GM21723 (cell line): ENCODE measurements at regions not wholly inside any gene's neighbourhood (a gene's known extent, or its start where the extent isn't known, plus 50 kb on each side); places are given as distances from the start of the nearest gene placed in this dataset.

Source experiments
- ATAC-seq: cut with Tn5 transposase; IDR thresholded peaks from one replicate; pipeline ENCODE4 v1.9.1; 2021; ENCODE audit warnings: mild to moderate bottlenecking, moderate library complexity; ENCODE audit not compliant: unreplicated experiment

DNA sequence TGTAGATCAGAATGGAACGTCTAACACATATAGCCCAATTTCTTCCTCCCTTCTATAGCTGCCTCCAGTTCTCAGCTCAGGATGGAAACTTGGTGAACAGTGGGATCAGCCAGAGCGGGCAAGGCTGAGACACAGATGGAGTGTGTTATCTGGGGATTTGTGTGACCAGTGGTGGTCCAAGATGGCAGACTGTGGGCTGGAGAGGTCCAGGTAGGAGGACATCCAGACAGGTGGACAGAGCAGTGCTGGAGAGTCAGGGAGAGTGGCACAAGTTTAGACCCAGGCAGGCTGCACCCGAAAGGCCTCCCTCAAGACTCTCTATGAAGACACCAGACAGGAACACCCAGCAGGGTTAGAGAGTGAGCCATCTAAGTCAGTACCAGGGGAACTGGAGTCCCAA is 116.1 kb upstream of the CPSF6 start:
- no peak for ATAC-seq

DNA sequence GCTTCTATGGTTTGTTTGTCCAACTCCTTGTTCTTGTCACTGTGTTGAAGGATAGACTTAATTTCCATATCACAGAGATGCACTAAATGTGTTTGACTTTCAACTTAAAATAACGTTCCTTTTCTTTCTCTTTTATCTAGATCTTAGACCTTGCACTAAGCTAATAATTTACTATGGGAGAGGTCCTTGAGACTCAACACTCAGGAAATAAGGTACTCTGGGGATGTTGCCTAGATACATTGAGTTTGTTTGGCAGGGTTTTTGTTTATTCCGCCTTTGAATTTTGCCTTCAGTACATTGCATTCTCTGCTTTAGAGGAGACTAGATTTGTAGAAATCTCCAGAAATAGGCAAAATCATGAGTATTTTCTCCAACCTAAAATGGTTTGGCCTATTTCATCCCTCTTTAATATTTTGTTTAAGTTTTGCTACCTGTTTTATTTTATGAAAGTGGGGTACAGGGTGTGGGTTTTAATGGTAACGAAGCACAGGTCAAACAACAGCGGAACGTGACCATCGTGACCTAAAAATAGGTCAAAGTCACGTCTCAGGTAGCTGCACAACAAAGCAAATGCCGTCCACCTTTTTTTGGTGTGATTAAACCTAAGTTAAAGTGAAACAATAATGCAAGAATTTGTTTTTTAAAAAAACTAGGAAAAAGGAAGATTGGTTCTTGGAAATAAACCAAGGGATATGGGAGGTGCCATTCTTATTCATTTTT is 115.3 kb upstream of the CPSF6 start:
- no peak for ATAC-seq

DNA sequence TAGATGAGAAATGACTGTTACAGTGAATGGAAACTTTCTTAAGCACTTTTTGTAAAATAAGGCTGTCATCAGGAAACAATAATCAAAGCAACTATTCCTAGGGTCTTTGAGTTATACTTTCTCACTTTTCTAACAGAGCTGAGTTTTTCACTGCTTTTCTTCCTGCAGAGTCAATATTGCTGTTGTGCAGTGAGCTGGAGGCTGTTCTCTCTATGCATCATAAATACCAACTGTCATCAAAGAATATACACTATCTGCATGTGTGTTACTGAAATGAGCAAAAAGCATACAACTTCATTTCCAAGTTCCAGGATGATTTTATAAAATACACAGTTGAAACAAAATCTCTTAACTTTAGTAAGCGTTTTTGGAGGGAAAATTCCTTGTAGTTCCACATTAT is 110.4 kb upstream of the CPSF6 start:
- no peak for ATAC-seq

GRCh38 chr12:69129564-69129963 is 109.8 kb upstream of the CPSF6 start:
- no peak for ATAC-seq

- no peak for ATAC-seq
Measured at GRCh38 chr12:69130064-69130463, 109.3 kb upstream of the CPSF6 start.

- no peak for ATAC-seq
Measured at GRCh38 chr12:69131077-69131476, 108.3 kb upstream of the CPSF6 start.

GRCh38 chr12:69136931-69137613 is 102.3 kb upstream of the CPSF6 start:
- no peak for ATAC-seq

DNA sequence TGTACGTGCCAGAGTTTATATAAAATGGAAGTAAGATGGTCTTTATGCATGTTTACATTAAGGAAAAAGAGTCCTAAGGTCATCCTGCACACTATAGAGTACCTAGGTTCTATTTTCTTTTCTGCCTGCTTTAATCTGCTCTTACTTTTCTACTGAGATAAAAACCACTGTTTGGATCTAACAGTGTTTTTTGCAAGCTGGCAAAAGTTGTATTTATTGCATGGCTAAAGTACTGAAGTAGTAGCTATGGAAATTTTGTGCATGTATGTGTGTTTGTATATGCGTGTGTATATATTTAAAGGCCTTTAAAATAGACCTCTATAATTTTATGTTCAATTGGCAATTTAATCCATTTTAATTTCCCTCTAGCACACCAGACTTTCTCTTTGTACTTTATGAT is 98.3 kb upstream of the CPSF6 start:
- no peak for ATAC-seq

DNA sequence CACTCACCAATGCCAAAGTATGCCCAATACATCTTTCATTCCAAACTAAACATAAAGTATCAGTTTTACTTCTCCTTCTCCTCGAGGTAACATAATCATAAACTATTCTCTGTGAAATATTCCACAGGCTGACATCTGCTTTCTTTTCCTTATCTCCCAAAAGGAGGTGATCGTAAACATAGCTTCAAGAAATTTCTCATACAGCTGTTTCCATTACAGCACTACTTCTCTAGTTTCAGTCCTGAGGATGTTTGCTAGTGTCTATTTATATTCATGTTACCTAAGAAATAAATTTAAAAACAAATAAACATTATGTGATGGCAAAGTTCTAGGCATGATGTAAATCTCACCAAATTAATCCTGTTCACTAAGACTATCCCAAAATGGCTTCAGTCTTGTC is 90.1 kb upstream of the CPSF6 start:
- ATAC-seq: no peak

GRCh38 chr12:69150083-69150795 is 89.1 kb upstream of the CPSF6 start:
- ATAC-seq: no peak

DNA sequence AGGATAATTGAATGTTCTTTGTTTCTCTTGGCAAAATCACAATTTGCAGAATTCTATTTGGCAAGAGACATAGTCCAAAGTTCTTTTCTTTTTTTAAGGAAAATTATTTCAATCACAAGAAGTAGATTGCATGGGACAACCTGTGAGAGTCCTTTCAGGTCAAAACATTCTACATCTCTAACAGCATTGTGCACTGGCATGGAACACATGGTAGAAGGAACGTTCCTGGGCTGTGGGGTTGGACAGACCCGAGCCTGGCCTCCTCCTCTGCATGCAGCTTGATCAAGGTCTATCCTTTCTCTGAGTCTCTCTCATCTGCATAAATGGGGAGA is 88.6 kb upstream of the CPSF6 start:
- no peak for ATAC-seq

DNA sequence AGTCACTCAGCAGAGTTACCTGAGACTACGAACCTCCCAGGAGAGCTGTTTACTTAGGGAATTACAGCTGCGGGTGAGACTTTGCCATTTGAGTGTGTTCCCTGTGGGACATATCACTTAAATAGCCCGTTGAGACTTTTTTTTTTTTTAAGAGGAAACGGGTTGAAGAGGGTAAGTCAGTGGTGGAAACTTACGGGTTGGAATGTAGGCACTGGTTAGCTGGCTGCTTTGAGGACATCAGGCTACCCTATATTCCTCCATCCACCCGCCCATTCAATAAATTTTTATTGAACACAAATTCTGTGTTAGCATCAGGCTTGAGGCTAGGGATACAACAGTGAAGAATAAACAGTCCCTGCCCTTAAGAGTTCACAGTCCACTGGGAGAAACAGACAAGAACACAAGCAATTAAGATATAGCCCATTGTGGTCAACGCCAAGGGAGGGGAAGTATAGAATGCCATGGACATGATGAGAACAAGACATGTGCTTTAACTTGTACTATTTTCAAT is 88.1 kb upstream of the CPSF6 start:
- ATAC-seq: no peak

GRCh38 chr12:69154585-69155363 is 84.6 kb upstream of the CPSF6 start:
- peak; percentile 61 for ATAC-seq

DNA sequence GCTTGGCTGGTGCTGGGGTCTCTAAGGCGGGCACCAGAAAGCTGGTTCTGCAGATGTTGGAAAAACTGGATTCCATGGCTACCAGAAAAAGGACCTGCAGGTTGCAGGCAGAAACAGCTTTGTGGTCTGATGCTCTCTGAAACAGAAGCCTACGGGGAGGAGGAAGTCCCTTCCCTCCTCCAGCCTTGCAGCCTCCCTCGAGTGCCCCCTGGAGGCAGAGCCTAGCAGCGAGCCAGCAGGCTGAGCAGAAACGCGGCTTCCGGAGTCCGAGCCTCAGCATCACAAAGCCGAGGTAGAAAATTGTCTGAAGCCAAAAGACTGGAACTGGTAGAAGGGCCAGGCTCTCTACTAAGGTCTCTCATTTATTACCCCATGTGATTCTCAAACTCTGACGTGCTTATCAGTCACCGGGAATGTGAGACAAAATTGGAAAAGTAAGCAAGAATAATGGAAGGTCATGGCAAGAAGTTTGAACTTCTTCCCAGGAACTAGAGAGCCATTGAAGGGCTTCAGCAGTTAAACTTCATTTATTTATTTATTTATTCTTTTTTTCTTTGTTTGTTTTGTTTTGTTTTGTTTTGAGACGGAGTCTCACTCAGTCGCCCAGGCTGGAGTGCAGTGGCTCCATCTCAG is 82.2 kb upstream of the CPSF6 start:
- ATAC-seq: peak; percentile 92

GRCh38 chr12:69161829-69162228 is 77.5 kb upstream of the CPSF6 start:
- ATAC-seq: peak; percentile 61

DNA sequence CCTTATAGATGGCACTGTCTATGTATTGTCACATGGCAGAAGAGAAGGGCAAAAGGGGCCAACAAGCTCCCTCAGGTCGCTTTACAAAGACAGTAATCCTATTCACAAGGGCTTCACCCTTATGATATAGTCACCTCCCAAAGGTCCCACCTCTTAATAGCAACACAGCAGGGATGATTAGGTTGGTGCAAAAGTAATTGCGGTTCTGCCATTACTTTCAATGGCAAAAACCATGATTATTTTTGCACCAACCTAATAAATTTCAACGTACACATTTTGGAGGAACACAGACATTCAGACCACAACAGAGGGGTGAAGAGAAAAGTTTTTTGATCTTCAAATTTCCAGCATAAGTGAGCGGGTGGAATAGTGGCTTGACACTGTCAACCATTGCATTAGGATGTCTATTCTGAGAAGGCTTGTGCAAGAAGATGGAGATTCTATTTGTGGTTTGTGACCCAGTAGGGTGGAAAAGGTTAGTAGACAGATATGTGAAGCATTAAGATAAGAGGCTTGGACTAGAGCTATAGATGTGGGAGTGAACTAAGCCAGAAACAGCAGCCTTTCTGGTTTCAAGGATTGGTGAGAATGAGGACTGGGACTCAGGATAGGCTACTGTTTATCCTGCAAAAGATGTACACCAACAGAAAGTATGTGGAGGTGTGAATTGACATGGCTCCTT is 75.5 kb upstream of the CPSF6 start:
- no peak for ATAC-seq

- ATAC-seq: no peak
Measured at GRCh38 chr12:69167648-69168165, 71.7 kb upstream of the CPSF6 start.

DNA sequence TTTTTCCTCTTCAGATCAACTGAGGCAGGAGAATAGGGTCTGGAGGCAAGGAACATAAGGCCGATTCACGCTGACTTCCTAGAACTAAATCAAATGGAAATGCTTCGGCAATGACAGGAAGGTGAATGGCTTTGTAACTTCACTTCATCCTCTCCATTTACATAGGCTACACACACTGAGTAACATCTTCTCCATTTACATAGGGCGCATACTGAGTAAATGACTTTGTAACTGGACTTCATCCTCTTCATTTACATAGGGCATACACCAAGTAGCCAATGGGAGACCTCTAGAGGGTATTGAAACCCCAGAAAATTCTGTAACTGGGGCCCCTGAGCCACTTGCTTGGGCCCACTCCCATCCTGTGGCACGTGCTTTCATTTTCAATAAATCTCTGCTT is 71.0 kb upstream of the CPSF6 start:
- no peak for ATAC-seq

DNA sequence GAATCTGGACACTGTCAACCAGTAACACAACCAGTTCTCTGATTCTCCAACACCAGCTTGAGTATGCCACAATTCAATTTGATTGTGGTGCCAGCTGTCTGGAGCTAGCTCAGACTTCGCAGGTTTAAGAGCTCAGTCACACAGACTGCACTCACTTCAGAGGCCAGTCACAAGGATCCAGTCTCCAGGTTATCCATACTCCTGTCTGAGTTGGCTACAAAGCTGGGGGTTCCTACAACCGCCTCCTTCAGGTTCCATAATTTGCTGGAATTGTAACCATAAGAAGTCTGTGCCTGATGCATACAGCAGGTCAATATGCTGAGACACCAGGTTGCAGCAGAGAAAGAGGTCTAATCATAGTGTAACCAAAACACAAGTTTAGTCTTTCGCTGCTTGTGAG is 70.5 kb upstream of the CPSF6 start:
- ATAC-seq: no peak

DNA sequence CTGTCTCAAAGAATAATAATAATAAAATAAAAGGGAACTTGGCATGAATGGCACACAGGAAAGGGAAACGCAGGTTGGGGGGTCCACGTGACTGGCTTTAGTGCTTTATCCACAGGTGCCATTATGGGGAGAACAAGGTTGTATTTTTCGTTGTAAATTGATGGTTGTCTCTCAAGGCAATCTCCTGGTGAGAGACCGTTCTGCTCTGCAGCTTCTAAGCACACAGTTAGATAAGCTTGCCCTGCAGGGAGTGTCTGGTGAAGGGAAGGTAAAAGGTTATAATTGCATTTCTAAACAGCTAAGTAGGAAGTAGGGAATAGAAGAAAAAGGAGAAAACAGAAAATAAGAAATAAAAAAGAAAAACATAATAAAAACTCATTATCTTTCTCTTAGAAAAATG is 69.1 kb upstream of the CPSF6 start:
- ATAC-seq: no peak
